B cell (primary cell): ENCODE measurements at regions not wholly inside any gene's neighbourhood (a gene's known extent, or its start where the extent isn't known, plus 50 kb on each side); places are given as distances from the start of the nearest gene placed in this dataset.

ENCODE experiments used
- ATAC-seq: fragments of 200-7000 bp; cut with Tn5 transposase; one replicate; pipeline ENCODE4 v1.10.0; 2021; ENCODE audit warnings: low read depth, mild to moderate bottlenecking, moderate number of reproducible peaks, moderate library complexity
- CTCF ChIA-PET: fragments of 350-600 bp; sonication (Branson Sonifier 250); formaldehyde crosslinking; loops from one replicate; lab custom pipeline; 2021; ENCODE audit warnings: antibody characterized with exemption, inconsistent platforms; lab: Charles Lee
- POLR2A ChIA-PET: fragments of 350-600 bp; sonication (Branson Sonifier 250); formaldehyde crosslinking; loops from one replicate; lab custom pipeline; 2021; ENCODE audit warnings: antibody characterized with exemption; lab: Charles Lee
- DNase-seq: peaks from one replicate; pipeline ENCODE4 v3.0.0; 2013
- H2AFZ ChIP-seq: 2 replicates; pipeline ENCODE4 v1.6.1; 2012; ENCODE audit warnings: mild to moderate bottlenecking, low read depth, low read length; ENCODE audit not compliant: insufficient read depth, poor library complexity, severe bottlenecking
- H3K27ac ChIP-seq, 2 donors: 1 replicate in 1 of 2; 2 replicates in 1 of 2; pipeline ENCODE4 v1.5.1; 2012 to 2013; ENCODE audit warnings: low read length in 2 of 2, mild to moderate bottlenecking in 2 of 2, moderate library complexity in 1 of 2
- H3K27me3 ChIP-seq, 4 experiments: fragments of 200-600 bp in 1 of 4; sonication (generic) in 1 of 4; replicated peaks in 1 of 4; 1 replicate in 2 of 4; 2 replicates in 2 of 4; pipeline versions ENCODE4 v1.6.1 to v1.7.0; 2013 to 2016; ENCODE audit warnings: low read length in 3 of 4, mild to moderate bottlenecking in 2 of 4, mixed read lengths in 1 of 4, moderate library complexity in 1 of 4; ENCODE audit not compliant: insufficient read depth in 4 of 4, control insufficient read depth in 3 of 4; ENCODE audit errors: control extremely low read depth in 1 of 4
- H3K36me3 ChIP-seq, 2 experiments: replicated peaks in 1 of 2; 1 replicate in 1 of 2; 2 replicates in 1 of 2; pipeline versions ENCODE4 v1.6.1 to v1.7.1; 2013; ENCODE audit warnings: low read length in 1 of 2; ENCODE audit not compliant: insufficient read depth in 2 of 2, control insufficient read depth in 1 of 2; ENCODE audit errors: control extremely low read depth in 1 of 2, extremely low read depth in 1 of 2
- H3K4me1 ChIP-seq, 2 donors: fragments of 200-600 bp in 1 of 2; sonication (generic) in 1 of 2; 1 replicate in 1 of 2; 2 replicates in 1 of 2; pipeline versions ENCODE4 v1.5.1 to v1.6.1; 2013 to 2017; ENCODE audit warnings: low read length in 2 of 2; ENCODE audit not compliant: control insufficient read depth in 2 of 2, insufficient read depth in 2 of 2
- H3K4me2 ChIP-seq: replicated peaks from 2 replicates; pipeline ENCODE3; 2012; ENCODE audit warnings: mild to moderate bottlenecking, low read depth, low read length; ENCODE audit not compliant: poor library complexity, severe bottlenecking
- H3K4me3 ChIP-seq, 5 experiments: fragments of 200-600 bp in 1 of 5; sonication (generic) in 1 of 5; 1 replicate in 3 of 5; 2 replicates in 2 of 5; pipeline versions ENCODE4 v1.5.1 to v1.7.0; 2011 to 2016; ENCODE audit warnings: low read length in 4 of 5, mild to moderate bottlenecking in 4 of 5, low read depth in 2 of 5, control low read depth in 1 of 5, moderate library complexity in 1 of 5; ENCODE audit not compliant: insufficient read depth in 1 of 5; ENCODE audit errors: control extremely low read depth in 1 of 5, extremely low read depth in 1 of 5
- H3K79me2 ChIP-seq: fragments of 200-600 bp; sonication (generic); one replicate; pipeline ENCODE4 v1.6.0; 2016; ENCODE audit warnings: low read length; ENCODE audit not compliant: control insufficient read depth, insufficient read depth
- H3K9ac ChIP-seq: fragments of 200-600 bp; sonication (generic); 2 replicates; pipeline ENCODE4 v1.6.1; 2017; ENCODE audit warnings: mild to moderate bottlenecking, low read length, moderate library complexity
- H3K9me3 ChIP-seq, 3 donors: one replicate each; pipeline versions ENCODE4 v1.6.1 to v1.7.1; 2013; ENCODE audit warnings: low read length in 2 of 3; ENCODE audit not compliant: control insufficient read depth in 2 of 3, insufficient read depth in 1 of 3; ENCODE audit errors: control extremely low read depth in 1 of 3
- H4K20me1 ChIP-seq: 2 replicates; pipeline ENCODE4 v1.6.0; 2012; ENCODE audit warnings: mild to moderate bottlenecking, low read length; ENCODE audit not compliant: insufficient read depth, control insufficient read depth, poor library complexity, severe bottlenecking
- H3K27ac Mint-ChIP-seq: one replicate; pipeline ENCODE4 v1.8.0; 2021; ENCODE audit warnings: mixed read lengths
- H3K27me3 Mint-ChIP-seq: one replicate; pipeline ENCODE4 v1.8.0; 2021; ENCODE audit warnings: mixed read lengths
- H3K4me1 Mint-ChIP-seq: one replicate; pipeline ENCODE4 v1.8.0; 2021; ENCODE audit warnings: mixed read lengths
- H3K4me3 Mint-ChIP-seq: one replicate; pipeline ENCODE4 v1.8.0; 2021; ENCODE audit warnings: mixed read lengths
- H3K9me3 Mint-ChIP-seq: one replicate; pipeline ENCODE4 v1.8.0; 2022; ENCODE audit warnings: mixed read lengths; ENCODE audit not compliant: insufficient read depth
- EZH2 ChIP-seq: IDR thresholded peaks from 2 replicates; pipeline ENCODE4 v1.6.1; 2012; ENCODE audit warnings: borderline replicate concordance, low read depth, mild to moderate bottlenecking, moderate library complexity, low read length; ENCODE audit not compliant: insufficient read depth, poor library complexity, severe bottlenecking
- WGBS: methylation state at CpG from one replicate; pipeline ENCODE4 v1.1.5; 2013; ENCODE audit warnings: missing lambda C conversion rate; ENCODE audit not compliant: insufficient coverage; 5-methylcytosine and 5-hydroxymethylcytosine counted together
- intact Hi-C: fragments of 100-400 bp; cut with micrococcal nuclease; formaldehyde crosslinking; loops from one replicate; pipeline ENCODE4 v1.10.0; 2022
- TF ChIP-seq, protein P1 (sequence below): fragments of 200-600 bp; IDR thresholded peaks from one replicate; pipeline ENCODE4 v1.8.0; 2022; ENCODE audit warnings: antibody characterized with exemption, mild to moderate bottlenecking

GRCh38 chr2:7788736-7789135, 871.5 kb downstream of the RNF144A start:
- H3K4me1 Mint-ChIP-seq, result no peaks in the 10 kb centered on the region
- no peak overlapping the region for H3K4me2 ChIP-seq
- H3K9me3 ChIP-seq, result no peaks in the 10 kb centered on the region
- POLR2A ChIA-PET, result no interaction called here
- H3K27ac Mint-ChIP-seq, result no peak overlapping the region
- ATAC-seq (no peak), DNase-seq (no peak)
- H2AFZ ChIP-seq, result no peak overlapping the region
- CTCF ChIA-PET, result no interaction called here
- H4K20me1 ChIP-seq, result no peaks in the 10 kb centered on the region
- no peaks in the 10 kb centered on the region for H3K27me3 Mint-ChIP-seq
- TF ChIP-seq, protein P1, sequence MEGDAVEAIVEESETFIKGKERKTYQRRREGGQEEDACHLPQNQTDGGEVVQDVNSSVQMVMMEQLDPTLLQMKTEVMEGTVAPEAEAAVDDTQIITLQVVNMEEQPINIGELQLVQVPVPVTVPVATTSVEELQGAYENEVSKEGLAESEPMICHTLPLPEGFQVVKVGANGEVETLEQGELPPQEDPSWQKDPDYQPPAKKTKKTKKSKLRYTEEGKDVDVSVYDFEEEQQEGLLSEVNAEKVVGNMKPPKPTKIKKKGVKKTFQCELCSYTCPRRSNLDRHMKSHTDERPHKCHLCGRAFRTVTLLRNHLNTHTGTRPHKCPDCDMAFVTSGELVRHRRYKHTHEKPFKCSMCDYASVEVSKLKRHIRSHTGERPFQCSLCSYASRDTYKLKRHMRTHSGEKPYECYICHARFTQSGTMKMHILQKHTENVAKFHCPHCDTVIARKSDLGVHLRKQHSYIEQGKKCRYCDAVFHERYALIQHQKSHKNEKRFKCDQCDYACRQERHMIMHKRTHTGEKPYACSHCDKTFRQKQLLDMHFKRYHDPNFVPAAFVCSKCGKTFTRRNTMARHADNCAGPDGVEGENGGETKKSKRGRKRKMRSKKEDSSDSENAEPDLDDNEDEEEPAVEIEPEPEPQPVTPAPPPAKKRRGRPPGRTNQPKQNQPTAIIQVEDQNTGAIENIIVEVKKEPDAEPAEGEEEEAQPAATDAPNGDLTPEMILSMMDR, result no peak
- no peak for TF ChIP-seq EZH2
- H3K79me2 ChIP-seq, result no peaks in the 10 kb centered on the region
- 100% methylated on average over 5 of the region's 8 CpGs for WGBS
- no peaks in the 10 kb centered on the region for H3K9me3 Mint-ChIP-seq
- no peak overlapping the region for H3K4me3 Mint-ChIP-seq
- H3K4me3 ChIP-seq, result no peak overlapping the region
- H3K36me3 ChIP-seq, result no peaks in the 10 kb centered on the region
- no peaks in the 10 kb centered on the region for H3K27me3 ChIP-seq
- no peaks in the 10 kb centered on the region for H3K4me1 ChIP-seq
- no peak overlapping the region for H3K27ac ChIP-seq
- H3K9ac ChIP-seq, result no peak overlapping the region
- intact Hi-C loops, result no loop called here

GRCh38 chr2:7792031-7792651, 874.9 kb downstream of the RNF144A start:
- ChIA-PET POLR2A (no interaction called here), CTCF (no interaction called here)
- WGBS, result 97% methylated on average over 7 of the region's 7 CpGs

More at GRCh38 chr2:7792031-7792651, 874.9 kb downstream of the RNF144A start:
- no peak for ATAC-seq
- H3K27ac Mint-ChIP-seq, result no peak overlapping the region
- no peak overlapping the region for H3K4me3 ChIP-seq
- DNase-seq, result no peak
- H4K20me1 ChIP-seq, result no peaks in the 10 kb centered on the region
- no peaks in the 10 kb centered on the region for H3K9me3 ChIP-seq
- intact Hi-C loops, result no loop called here
- no peak overlapping the region for H3K4me3 Mint-ChIP-seq
- H3K27ac ChIP-seq, result no peak overlapping the region
- no peak overlapping the region for H3K4me2 ChIP-seq
- H3K9me3 Mint-ChIP-seq, result no peaks in the 10 kb centered on the region
- H3K79me2 ChIP-seq, result no peaks in the 10 kb centered on the region
- H3K27me3 Mint-ChIP-seq, result no peaks in the 10 kb centered on the region
- H3K9ac ChIP-seq, result no peak overlapping the region
- no peaks in the 10 kb centered on the region for H3K27me3 ChIP-seq
- H3K36me3 ChIP-seq, result no peaks in the 10 kb centered on the region
- no peaks in the 10 kb centered on the region for H3K4me1 Mint-ChIP-seq
- no peak overlapping the region for H2AFZ ChIP-seq
- no peaks in the 10 kb centered on the region for H3K4me1 ChIP-seq
- TF ChIP-seq EZH2, result no peak
- TF ChIP-seq, protein P1, result no peak
